SKM-1 (cell line): ENCODE measurements at regions not wholly inside any gene's neighbourhood (a gene's known extent, or its start where the extent isn't known, plus 50 kb on each side); places are given as distances from the start of the nearest gene placed in this dataset.
"Not testable (repeated sequence)": the region's sequence is repeated elsewhere in the genome, so short reads cannot be mapped to it uniquely, and the experiment has no call there.

ENCODE experiments used
- DNase-seq: peaks from one replicate; lab custom pipeline; 2025; ENCODE audit not compliant: unreplicated experiment; lab: John Stamatoyannopoulos, UW

DNA sequence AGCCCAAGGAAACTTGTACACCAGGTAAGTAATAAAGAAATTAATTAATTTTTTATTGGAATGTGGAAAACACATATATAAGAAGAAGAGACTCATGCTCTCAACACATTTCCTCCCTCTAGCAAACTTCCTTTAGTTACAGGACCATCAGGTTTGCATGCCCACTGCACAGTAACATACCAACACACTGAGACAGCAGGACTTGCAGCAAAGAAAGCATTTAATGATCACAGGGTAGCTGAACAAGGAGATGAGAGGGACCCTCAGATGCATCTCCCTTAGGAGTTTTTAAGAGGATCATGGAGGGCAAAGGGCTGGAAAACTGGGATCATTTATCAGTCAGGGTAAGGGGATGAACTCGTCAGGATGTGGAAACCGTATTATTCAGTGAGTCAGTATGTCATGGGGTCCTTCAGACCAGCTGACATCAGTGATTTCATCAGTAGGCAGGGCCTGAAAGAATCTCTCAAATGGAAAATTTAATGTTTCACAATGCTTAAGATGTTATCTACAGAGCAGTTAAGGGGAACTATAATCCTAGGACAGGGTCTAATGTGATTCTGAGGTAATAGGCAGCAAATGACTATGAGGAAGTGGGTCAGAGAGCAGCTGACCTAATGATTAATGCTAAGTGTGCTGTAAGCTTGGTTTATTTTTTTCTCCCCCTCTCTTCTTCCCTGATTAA lies 193.8 kb upstream of the RND3 start:
- peak; percentile 78 for DNase-seq

DNA sequence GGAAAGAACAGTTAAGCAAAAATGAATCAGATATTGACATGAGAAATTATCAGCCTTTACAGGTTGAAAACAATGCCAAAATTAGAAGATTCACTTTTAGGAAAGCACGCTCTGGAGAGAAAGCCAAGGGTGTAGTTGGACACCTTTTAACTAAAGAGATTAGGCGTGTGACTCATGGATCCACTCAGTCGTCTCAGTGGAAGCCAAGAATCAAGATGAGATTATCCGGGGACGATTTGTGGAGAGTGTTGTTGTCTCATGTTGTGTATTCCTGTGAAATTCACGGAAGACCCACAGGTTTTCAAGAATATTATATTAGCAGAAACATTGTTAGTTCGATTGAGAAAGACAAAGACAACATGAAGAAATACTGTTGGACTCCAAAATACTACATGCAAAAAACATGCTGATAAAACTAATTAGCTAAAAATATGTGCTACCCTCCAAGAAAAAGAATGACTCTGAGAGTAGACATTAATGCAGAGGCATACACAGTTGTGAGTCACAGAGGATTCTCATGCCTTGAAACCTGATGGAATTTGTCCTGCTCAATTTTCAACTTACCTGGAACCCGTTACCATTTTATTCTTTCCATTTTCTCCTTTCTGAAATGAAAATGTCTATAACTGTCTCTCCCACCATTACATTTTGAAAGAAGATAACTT lies 192.1 kb upstream of the RND3 start:
- no peak for DNase-seq

DNA sequence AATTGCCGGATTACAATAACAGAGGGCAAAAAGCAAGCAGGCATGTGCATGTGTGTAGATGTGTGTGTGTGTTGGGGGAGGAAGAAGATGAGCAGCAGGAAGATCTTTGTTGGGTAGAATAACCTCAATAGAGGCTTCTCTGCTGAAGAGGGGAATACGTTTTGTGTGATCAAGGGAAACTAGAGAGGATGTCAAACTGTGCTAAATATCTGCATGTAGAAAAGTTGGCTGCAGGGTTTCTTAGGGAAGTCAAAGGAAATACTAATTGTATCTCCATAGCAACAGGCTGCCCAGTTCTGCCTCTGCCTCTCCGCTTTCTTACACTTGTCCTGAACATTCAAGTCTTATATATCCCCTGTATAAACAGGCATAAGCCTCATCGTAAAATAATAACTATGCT lies 190.1 kb upstream of the RND3 start:
- DNase-seq = no peak

DNA sequence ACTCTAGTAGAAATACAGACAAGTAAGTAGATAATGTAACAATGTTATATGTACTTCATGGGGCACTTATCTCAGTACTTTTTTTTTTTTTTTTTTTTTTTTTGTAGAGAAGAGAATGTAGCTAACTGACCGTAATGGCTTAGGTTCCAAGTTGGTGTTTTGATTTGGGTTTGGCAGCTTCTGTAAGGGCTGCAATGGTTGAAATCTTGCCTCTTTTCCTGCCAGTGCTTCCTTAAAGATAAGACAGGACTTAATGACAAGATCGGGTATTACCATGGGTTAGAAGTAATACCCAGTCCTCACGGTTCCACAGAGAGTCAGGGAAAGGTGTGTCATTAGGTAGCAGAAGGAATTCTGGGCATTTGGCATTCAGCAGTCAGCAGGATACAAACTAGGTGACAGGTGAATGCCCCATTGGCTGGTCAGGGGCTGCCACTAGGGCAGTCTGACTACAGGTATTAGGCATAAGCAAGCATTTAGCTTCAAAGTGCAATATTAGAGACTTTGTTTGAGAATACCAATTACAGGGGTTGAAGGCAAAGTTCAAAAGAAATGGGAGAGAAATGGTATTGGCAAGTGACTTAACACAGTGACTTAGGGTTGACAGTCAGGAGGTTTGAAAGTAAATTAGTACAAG lies 189.4 kb upstream of the RND3 start:
- no peak for DNase-seq

DNA sequence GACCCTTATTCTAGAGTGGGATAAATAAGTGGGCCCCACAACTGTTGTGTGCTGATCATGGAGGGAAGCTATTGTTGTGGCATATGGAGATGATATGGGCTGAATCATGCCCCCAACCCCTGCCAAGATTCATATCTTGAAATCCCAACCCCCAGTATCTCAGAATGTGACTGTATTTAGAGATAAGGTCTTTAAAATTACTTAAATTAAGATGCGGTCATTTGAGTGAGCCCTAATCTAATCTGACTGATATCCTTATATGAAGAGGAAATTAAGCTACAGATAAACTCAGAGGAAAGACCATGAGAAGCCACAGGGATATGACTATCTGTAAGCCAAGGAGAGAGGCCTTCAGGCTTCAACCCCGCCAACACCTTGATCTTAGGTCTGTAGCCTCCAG lies 188.3 kb upstream of the RND3 start:
- DNase-seq = no peak

DNA sequence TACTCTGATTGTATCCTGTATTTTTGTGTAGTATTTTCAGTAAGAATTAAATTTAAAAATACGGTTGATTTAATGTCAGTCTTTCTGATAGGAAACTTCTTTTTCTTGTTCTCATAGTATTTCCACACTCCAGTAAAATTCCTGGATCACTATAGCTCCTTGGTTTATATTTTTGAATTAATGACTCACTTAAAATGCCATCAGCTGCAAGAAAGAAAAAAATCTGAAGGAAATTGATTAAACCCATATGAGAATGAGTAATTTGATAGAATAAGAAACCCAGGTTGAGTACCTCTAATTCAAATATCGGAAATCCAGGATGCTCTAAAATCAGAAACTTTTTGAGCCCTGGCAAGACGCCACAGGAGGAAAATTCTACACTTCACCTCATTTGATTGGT lies 186.8 kb upstream of the RND3 start:
- DNase-seq = no peak

DNA sequence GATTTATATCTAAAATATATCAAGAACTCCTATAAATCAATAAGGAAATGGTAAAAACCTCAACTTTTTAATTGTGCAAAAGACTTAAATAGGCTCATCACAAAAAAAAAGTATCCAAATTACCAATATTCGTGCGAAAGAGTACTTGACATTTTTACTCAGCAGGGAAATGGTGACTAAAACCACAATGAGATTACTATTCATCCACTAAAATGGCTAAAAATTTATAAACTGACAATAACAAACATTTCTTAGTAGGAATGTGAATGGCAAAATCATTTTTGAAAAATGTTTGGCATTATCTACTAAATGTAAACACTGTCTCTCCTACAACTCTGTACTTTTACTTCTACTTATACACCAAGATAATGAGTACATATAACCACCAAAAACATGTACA lies 184.8 kb upstream of the RND3 start:
- no peak for DNase-seq

DNA sequence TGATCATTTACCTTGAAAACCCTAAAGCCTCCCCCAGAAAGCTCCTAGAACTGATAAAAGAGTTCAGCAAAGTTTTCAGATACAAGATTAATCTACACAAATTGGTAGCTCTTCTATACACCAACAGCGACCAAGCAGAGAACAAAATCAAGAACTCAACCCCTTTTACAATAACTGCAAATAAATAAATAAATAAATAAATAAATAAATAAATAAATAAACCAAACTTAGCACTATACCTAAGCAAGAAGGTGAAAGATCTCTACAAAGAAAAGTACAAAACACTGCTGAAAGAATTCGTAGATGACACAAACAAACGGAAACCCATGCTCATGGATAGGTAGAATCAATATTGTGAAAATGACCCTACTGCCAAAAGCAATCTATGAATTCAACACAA lies 182.0 kb upstream of the RND3 start:
- DNase-seq = no peak

DNA sequence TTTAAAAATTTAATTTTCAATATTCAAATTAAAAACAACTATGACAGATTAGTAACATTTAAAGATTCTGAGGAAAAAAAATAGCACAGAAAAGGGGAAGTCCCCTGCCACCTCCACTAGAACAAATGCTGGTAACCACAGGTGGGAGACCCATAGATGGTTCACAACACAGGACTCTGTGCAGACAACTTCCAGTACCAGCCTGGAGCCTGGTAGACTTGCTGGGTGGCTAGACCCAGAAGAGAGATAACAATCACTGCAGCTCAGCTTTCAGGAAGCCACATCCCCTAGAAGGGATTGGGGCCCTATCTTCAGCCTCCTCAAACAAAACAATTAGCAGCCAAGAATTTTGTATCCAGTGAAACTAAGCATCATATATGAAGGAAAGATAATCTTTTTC lies 179.6 kb upstream of the RND3 start:
- not testable (repeated sequence) for DNase-seq

DNA sequence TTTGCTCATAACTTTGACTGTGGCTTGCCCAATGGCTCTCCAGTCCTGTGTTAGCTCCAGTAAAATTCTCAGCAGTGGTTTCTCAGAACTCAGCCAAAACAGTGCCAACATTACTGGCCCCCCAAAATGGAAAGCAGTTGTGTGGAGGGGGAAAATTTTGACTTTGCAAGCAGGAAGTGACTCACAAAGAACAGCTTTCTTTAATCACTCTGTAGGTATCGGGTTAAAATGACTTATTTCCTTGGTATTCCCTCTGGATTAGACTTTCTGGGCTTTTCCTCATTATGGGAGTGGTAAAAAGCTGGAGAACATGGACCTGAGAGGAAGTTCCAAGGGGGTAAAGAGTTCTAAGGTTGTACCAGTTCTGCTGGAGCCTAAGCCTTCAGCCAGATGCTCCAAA lies 175.7 kb upstream of the RND3 start:
- no peak for DNase-seq

DNA sequence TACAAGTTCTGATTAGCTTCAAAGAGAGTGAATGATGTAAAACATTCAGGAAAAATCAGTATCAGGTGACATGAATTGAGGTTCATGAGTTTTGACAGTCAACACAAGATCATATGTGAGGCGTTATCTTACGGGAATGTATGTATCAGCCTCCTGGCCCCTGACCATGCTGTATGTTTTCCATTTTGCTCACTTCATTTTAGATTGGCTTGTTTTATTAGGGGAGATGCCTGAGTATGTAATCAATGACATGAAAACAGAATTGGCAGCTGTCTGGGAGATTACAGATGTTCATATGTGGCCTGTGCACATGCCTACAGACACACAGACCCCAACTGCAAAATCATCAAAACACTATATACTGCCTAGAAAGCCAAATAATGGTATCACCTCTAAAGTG lies 168.5 kb upstream of the RND3 start:
- DNase-seq = no peak

DNA sequence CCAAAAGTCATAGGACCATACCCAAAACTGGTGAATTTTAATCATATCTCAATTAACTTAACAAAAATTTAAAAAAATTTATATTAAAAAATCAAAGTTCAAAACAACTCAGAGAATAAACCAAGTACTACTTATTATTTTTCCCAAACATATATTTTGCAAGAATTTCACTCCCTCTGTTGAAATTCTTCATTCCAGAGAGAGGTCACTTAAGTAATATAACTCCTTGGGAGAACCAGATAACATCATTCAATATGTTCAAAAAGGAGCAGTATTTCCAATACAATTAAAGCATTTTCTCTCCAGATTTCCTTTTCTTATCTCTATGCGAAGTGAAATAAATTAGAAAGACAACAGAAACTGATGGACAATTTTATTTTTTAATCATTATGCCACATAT lies 165.9 kb upstream of the RND3 start:
- DNase-seq = no peak

DNA sequence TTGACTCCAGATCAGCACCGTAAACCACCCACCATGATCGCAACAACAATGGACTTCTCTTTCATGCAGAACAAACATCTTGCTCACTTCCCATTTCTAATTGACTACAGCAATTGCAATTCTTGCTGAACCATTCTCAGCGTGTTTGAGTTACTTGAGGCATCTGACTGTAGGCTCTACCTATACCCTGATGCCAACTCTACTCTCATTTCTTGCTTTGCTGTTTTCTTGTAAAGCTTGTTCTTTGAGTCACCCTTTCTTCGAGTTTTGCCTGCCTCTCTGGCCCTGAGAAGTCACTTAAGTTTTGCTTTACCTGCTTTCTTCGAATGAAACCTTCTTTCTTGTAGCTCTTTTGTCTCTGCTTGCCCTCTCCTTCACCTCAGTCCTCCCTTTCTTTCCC lies 160.5 kb upstream of the RND3 start:
- DNase-seq = no peak

DNA sequence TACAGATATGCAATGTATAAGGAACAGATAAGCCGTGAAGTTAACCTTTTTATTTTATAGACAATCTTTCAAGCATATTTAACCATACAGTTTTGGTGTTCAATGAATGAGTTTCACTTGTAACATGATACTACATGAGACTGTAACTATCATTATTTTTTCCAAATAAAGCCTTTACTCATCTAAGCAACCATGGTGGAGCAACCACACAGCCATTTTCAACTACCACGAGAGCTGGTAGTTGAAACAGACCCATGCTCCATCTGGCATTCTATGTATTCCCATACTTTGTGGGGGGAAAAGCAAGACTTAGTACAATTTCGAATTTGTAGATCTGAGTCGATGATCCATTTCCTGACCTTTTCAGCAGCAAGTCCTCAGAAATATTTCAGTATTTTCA lies 159.3 kb upstream of the RND3 start:
- no peak for DNase-seq

DNA sequence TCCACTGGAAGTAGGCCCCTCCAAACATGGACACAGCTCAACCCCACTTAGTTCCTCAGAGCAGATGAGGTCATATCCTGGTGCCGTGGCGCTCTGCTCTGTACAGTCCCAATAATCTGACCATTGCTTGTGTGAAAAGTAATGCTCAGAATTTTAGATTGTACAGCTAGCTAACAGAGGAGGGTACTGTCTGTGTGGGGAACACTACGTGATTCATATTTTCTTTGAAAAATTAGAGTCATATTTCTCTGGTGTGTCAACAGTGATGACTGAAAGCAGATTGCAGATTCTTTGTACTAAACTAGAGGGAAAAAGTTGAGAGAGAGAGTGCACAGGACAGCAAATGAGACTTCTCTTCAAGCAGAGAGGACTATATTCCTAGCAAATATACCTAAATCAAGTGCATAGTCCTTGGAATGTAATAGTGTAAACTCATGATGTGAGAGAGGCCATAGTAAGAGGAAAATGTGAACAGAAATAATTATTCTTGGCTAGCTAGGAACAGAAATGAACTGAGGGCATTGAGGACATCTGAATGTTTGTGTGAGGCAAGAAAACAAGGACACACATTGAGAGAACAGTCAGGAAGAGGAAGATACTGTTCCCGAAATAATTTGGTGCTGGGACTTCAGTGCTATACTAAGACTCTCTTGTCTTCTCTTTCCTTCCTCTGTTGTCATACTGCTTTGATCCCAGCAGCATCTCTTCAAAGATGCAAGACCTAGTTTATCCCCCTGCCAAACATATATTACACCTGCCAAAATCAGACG lies 157.0 kb upstream of the RND3 start:
- no peak for DNase-seq

DNA sequence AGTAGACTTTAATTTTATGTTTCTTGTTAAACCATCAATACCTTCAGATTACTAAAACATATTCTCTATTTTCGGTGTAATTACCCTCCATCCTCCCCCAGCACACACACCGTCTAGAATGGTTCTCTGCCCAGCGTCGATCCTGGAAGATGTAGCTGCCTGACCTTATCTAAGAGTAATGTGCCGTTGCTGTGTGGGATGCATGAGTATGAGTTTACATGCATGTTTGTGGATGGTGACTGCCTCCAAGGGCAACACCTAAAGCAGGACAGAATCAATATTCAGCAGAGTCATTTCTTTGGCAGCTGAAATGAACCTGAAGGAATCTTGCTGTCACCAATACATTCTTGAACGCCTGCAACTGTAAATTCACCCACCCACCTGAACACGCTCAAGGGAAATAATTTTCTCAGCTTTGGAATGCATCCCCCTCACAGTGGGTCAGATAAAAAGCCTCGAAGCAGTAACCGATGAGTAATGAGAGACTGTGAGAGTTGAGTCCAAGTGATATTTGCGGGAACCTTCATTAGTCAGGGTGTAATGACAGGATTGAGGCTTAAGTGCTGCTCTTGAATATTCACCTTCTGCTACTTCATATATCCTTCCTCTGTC lies 155.8 kb upstream of the RND3 start:
- DNase-seq = no peak

DNA sequence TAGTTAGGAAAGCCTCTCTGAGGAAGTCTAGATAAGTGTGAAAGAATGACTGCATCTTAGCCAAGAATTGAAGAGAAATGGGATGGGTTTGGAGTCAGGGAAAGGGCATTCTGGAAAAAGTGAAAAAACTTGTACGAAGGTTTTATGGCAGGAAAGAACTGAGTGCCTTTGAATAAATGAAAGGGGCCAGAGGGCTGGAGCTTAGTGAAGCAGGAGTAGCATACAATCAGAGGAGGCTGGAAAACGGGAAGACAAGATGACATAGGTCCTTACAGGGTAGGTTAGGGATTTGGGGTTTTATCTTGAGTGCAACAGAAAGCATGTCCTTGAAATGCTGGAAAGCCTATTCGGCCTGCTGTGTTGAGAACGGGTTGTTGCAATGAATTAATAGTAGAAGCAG lies 152.6 kb upstream of the RND3 start:
- no peak for DNase-seq

DNA sequence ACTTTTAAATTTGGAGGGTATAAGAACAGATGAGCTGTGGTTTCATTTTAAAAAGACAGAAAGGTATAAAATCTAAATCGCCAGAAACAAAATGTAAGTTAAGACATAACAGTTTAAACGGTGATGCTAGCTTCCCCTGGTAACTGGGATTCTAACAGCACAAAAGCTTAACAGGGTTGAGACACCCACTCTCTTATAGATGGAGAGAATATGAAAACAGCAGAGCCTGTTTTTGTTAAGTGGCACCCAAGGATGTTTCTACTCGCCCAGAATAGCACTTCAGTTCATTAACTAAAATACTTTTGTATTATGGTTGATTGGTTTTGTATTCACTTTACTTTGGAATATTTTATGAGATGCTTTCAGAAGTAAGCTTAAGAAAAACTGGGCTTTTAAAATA lies 151.9 kb upstream of the RND3 start:
- DNase-seq = no peak

DNA sequence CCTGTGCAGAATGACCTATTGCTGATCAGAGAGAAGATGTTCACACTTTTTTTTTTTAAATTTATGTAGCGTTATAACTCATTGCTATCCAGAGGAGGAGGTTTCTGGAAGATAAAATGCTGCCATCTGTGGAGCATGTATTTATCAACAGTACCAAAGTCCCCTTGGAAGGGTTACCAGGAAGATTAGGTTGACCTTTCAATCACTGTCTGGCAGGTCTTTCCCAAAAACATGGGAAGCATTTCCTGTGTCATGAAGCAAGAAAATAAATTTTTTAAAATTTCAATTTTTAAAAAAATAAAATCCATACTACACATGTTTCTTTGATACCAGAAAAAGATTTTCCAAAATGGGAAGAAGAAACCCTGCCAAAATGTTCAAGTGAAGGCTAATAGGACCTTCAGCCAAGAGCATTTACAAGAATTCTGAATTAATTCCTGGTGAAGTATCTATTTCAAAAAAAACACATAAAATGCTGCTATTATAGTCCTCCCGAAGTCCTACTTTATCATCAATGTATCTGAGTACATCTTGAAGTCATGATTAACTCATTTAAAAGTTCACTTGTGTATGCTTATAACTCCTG lies 143.9 kb upstream of the RND3 start:
- DNase-seq = no peak

DNA sequence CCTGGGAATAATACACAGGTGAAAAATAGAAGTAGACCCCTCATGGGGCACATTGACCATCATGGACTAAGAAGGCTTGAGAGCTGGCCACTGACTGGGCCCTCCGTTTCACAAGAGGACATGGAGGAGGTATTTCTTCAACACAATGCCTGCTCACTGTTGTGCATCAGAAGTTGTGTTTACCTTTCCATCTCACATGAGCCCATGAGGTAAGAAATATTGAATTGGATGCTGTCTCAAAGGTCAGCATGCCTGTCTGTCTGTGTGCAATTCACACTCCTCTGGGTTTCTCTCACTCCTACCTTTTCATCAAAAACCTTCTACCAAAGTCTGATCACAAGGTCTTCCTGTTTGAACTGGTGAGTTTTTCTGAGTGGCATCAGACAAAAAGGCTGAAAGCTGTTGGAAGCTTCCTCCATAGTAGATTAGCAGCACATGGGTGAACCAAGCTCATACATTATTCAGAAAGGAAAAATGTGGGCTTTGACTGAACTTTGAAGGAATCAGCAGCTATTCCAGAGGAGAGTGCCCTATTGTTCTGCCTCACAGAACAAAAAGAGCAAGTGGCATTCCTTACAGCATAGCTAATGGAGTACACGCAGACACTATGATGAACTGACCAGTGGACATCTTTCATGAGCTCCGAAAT lies 143.2 kb upstream of the RND3 start:
- no peak for DNase-seq

DNA sequence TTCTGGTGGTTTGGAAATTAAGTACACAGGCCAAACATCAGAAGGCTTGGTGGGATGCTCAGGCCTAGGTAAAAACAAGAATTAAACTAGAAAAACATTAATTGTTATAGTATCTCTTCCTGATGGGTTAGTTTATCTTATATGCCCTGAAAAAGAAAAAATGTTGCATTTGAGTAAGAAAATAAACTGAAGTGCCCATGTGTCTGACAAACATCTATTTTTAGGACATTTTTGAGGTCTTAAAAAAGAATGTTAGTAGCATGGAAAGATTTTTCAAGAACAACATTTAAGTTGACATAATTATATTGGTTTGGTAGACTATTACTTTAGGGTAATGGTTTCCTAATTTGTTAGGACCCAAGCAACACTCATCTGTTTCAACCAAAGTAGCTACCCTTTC lies 140.1 kb upstream of the RND3 start:
- DNase-seq = no peak
